ENCODE measurements at regions not wholly inside any gene's neighbourhood (a gene's known extent, or its start where the extent isn't known, plus 50 kb on each side); places are given as distances from the start of the nearest gene placed in this dataset.

DNA sequence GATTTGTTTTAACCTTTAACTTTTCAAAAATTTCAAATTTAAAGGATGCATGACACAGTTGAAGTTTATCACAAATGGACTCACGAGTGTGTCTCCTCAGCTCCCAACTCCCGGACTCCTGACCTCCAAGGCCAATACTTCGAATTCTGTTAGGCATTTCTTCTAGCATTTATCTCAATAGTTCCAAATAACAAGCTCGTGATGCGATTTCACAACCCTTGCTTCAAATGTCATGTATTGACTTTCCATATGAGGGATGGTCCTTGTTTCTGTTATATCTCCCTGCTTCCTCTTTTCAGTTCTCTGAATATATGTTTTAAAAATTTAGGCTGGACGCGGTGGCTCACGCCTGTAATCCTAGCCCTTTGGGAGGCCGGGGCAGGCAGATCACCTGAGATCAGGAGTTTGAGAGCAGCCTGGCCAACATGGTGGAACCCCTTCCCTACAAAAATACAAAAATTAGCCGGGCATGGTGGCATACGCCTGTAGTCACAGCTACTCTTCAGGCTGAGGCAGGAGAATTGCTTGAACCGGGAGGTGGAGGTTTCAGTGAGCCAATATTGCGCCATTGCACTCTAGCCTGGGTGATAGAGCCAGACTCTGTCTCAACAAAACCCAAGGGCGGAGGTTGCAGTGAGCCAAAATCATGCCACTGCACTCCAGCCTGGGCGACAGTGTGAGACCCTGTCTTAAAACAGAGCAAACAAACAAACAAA is 52.0 kb upstream of the TINAGL1 start:
- TF ChIP-seq, protein P1, sequence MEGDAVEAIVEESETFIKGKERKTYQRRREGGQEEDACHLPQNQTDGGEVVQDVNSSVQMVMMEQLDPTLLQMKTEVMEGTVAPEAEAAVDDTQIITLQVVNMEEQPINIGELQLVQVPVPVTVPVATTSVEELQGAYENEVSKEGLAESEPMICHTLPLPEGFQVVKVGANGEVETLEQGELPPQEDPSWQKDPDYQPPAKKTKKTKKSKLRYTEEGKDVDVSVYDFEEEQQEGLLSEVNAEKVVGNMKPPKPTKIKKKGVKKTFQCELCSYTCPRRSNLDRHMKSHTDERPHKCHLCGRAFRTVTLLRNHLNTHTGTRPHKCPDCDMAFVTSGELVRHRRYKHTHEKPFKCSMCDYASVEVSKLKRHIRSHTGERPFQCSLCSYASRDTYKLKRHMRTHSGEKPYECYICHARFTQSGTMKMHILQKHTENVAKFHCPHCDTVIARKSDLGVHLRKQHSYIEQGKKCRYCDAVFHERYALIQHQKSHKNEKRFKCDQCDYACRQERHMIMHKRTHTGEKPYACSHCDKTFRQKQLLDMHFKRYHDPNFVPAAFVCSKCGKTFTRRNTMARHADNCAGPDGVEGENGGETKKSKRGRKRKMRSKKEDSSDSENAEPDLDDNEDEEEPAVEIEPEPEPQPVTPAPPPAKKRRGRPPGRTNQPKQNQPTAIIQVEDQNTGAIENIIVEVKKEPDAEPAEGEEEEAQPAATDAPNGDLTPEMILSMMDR (IDR thresholded peaks at IDR 0.05) = no peak
- no peak for TF ChIP-seq POLR2A (IDR thresholded peaks at IDR 0.05)

All from body of pancreas (tissue), 4 donors.